Mesendoderm (in vitro differentiated cells): ENCODE measurements at regions not wholly inside any gene's neighbourhood (a gene's known extent, or its start where the extent isn't known, plus 50 kb on each side); places are given as distances from the start of the nearest gene placed in this dataset.

Experiments
- DNase-seq: peaks from one replicate; pipeline ENCODE4 v3.0.0; 2013
- H2AK5ac ChIP-seq: 2 replicates; pipeline ENCODE4 v1.6.1; 2013; ENCODE audit warnings: low read length, inconsistent platforms
- H2BK120ac ChIP-seq: 2 replicates; pipeline ENCODE4 v1.6.1; 2013; ENCODE audit warnings: low read depth, mild to moderate bottlenecking, low read length, moderate library complexity, mixed read lengths
- H2BK15ac ChIP-seq: replicated peaks from 2 replicates; pipeline ENCODE4 v1.6.1; 2013; ENCODE audit warnings: low read depth, mild to moderate bottlenecking, moderate library complexity
- H2BK5ac ChIP-seq: 2 replicates; pipeline ENCODE4 v1.6.1; 2013; ENCODE audit warnings: low read length, inconsistent platforms
- H3K18ac ChIP-seq: 2 replicates; pipeline ENCODE4 v1.6.1; 2013; ENCODE audit warnings: mild to moderate bottlenecking, low read length, mixed read lengths
- H3K23ac ChIP-seq: one replicate; pipeline ENCODE4 v1.6.1; 2013; ENCODE audit warnings: low read length
- H3K27ac ChIP-seq: 2 replicates; pipeline ENCODE4 v1.5.1; 2013; ENCODE audit warnings: low read depth, mild to moderate bottlenecking, inconsistent platforms, low read length, moderate library complexity
- H3K27me3 ChIP-seq: 2 replicates; pipeline ENCODE4 v1.6.1; 2013; ENCODE audit warnings: low read length, control low read depth, mild to moderate bottlenecking, inconsistent platforms; ENCODE audit not compliant: insufficient read depth, poor library complexity
- H3K36me3 ChIP-seq: 2 replicates; pipeline ENCODE4 v1.6.1; 2013; ENCODE audit warnings: low read length, inconsistent platforms; ENCODE audit not compliant: control insufficient read depth, insufficient read depth
- H3K4ac ChIP-seq: one replicate; pipeline ENCODE4 v1.6.1; 2013; ENCODE audit warnings: low read depth, mild to moderate bottlenecking, low read length, moderate library complexity
- H3K4me1 ChIP-seq: 2 replicates; pipeline ENCODE4 v1.6.1; 2013; ENCODE audit warnings: low read depth, low read length, inconsistent platforms; ENCODE audit not compliant: control insufficient read depth
- H3K4me2 ChIP-seq: 2 replicates; pipeline ENCODE4 v1.6.1; 2013; ENCODE audit warnings: low read length
- H3K4me3 ChIP-seq: 2 replicates; pipeline ENCODE4 v1.5.1; 2013; ENCODE audit warnings: mild to moderate bottlenecking, low read length
- H3K56ac ChIP-seq: one replicate; pipeline ENCODE4 v1.6.1; 2013; ENCODE audit warnings: low read length
- H3K79me1 ChIP-seq: 2 replicates; pipeline ENCODE4 v1.6.1; 2013; ENCODE audit warnings: low read length, inconsistent platforms
- H3K79me2 ChIP-seq: 2 replicates; pipeline ENCODE4 v1.6.1; 2013; ENCODE audit warnings: mild to moderate bottlenecking, low read length; ENCODE audit not compliant: control insufficient read depth, insufficient read depth
- H3K9ac ChIP-seq: 2 replicates; pipeline ENCODE4 v1.6.1; 2013; ENCODE audit warnings: low read length, inconsistent platforms
- H4K5ac ChIP-seq: one replicate; pipeline ENCODE4 v1.6.1; 2013; ENCODE audit warnings: low read length
- H4K8ac ChIP-seq: one replicate; pipeline ENCODE4 v1.6.1; 2013; ENCODE audit warnings: low read depth, mild to moderate bottlenecking, control low read depth, low read length, moderate library complexity
- WGBS: extraction: QIAGEN DNeasy Blood & Tissue Kit; methylation state at CpG from one replicate; pipeline ENCODE4 v1.1.7; 2013; ENCODE audit warnings: low lambda C conversion rate, missing lambda C conversion rate; ENCODE audit not compliant: insufficient coverage; ENCODE audit errors: extremely low coverage; 5-methylcytosine and 5-hydroxymethylcytosine counted together

- Histone ChIP-seq H3K27me3 (no peaks in the 10 kb centered on the region), H3K9ac (no peak overlapping the region), H3K23ac (no peak overlapping the region), H3K18ac (no peak overlapping the region), H3K4me1 (no peaks in the 10 kb centered on the region), H3K79me1 (no peaks in the 10 kb centered on the region), H3K4me3 (no peak overlapping the region), H3K27ac (no peak overlapping the region), H3K4me2 (no peak overlapping the region), H4K5ac (no peak overlapping the region), H2BK120ac (no peak overlapping the region), H2AK5ac (no peak overlapping the region), H3K4ac (no peak overlapping the region), H3K79me2 (no peaks in the 10 kb centered on the region), H4K8ac (no peak overlapping the region), H2BK5ac (no peak overlapping the region), H2BK15ac (no peak overlapping the region), H3K56ac (no peak overlapping the region), H3K36me3 (no peaks in the 10 kb centered on the region)
- no CpG with 5 or more reads among the region's 7 CpGs for WGBS
- no peak for DNase-seq
These were observed 235.4 kb downstream of the SPRY1 start for GRCh38 chr4:123631786-123632692.

- Histone ChIP-seq H3K9ac (no peak overlapping the region), H3K79me2 (no peaks in the 10 kb centered on the region), H3K4me2 (no peak overlapping the region), H3K18ac (no peak overlapping the region), H3K23ac (no peak overlapping the region), H3K4me1 (no peaks in the 10 kb centered on the region), H3K56ac (no peak overlapping the region), H3K27ac (no peak overlapping the region), H3K27me3 (no peaks in the 10 kb centered on the region), H3K4ac (no peak overlapping the region), H4K5ac (no peak overlapping the region), H3K4me3 (no peak overlapping the region), H4K8ac (no peak overlapping the region), H2BK15ac (no peak overlapping the region), H3K36me3 (no peaks in the 10 kb centered on the region), H3K79me1 (no peaks in the 10 kb centered on the region), H2BK120ac (no peak overlapping the region), H2AK5ac (no peak overlapping the region), H2BK5ac (no peak overlapping the region)
- WGBS: no CpG with 5 or more reads among the region's 3 CpGs
- no peak for DNase-seq
These were observed 236.1 kb downstream of the SPRY1 start for GRCh38 chr4:123632693-123633030.

- no CpG with 5 or more reads among the region's 1 CpG for WGBS
- Histone ChIP-seq H3K56ac (no peak overlapping the region), H3K4me2 (no peak overlapping the region)
These were observed 242.2 kb downstream of the SPRY1 start for GRCh38 chr4:123638834-123639233.

GRCh38 chr4:123640271-123640670, 243.7 kb downstream of the SPRY1 start:
- H3K4me2 ChIP-seq: no peak overlapping the region
- H3K79me1 ChIP-seq: no peaks in the 10 kb centered on the region
- H2BK120ac ChIP-seq: no peak overlapping the region
- no peak overlapping the region for H3K4me3 ChIP-seq
- no peak overlapping the region for H3K18ac ChIP-seq
- DNase-seq: no peak
- H3K27ac ChIP-seq: no peak overlapping the region
- no peaks in the 10 kb centered on the region for H3K27me3 ChIP-seq
- no peak overlapping the region for H4K5ac ChIP-seq
- no peak overlapping the region for H3K9ac ChIP-seq
- H3K4me1 ChIP-seq: no peaks in the 10 kb centered on the region
- H2BK15ac ChIP-seq: no peak overlapping the region
- H3K23ac ChIP-seq: no peak overlapping the region
- no peak overlapping the region for H2BK5ac ChIP-seq
- no peak overlapping the region for H3K56ac ChIP-seq
- H3K79me2 ChIP-seq: no peaks in the 10 kb centered on the region
- no peak overlapping the region for H4K8ac ChIP-seq
- H3K36me3 ChIP-seq: no peaks in the 10 kb centered on the region
- no peak overlapping the region for H2AK5ac ChIP-seq
- H3K4ac ChIP-seq: no peak overlapping the region

More at GRCh38 chr4:123638834-123639233, 242.2 kb downstream of the SPRY1 start:
- Histone ChIP-seq H3K4me3 (no peak overlapping the region), H3K23ac (no peak overlapping the region), H3K4ac (no peak overlapping the region), H2BK5ac (no peak overlapping the region), H4K8ac (no peak overlapping the region), H2BK120ac (no peak overlapping the region), H3K4me1 (no peaks in the 10 kb centered on the region), H3K18ac (no peak overlapping the region), H3K27me3 (no peaks in the 10 kb centered on the region), H4K5ac (no peak overlapping the region), H3K79me1 (no peaks in the 10 kb centered on the region), H3K36me3 (no peaks in the 10 kb centered on the region), H2BK15ac (no peak overlapping the region), H3K79me2 (no peaks in the 10 kb centered on the region), H3K9ac (no peak overlapping the region), H2AK5ac (no peak overlapping the region), H3K27ac (no peak overlapping the region)
- DNase-seq: no peak

GRCh38 chr4:123640824-123641223, 244.2 kb downstream of the SPRY1 start:
- Histone ChIP-seq H3K18ac (no peak overlapping the region), H3K36me3 (no peaks in the 10 kb centered on the region), H3K56ac (no peak overlapping the region), H3K4me2 (no peak overlapping the region), H2BK5ac (no peak overlapping the region), H3K4me1 (no peaks in the 10 kb centered on the region), H3K79me2 (no peaks in the 10 kb centered on the region), H3K4me3 (no peak overlapping the region), H4K8ac (no peak overlapping the region), H3K27ac (no peak overlapping the region), H3K23ac (no peak overlapping the region), H3K27me3 (no peaks in the 10 kb centered on the region), H2AK5ac (no peak overlapping the region), H3K9ac (no peak overlapping the region), H2BK120ac (no peak overlapping the region), H3K79me1 (no peaks in the 10 kb centered on the region), H4K5ac (no peak overlapping the region), H2BK15ac (no peak overlapping the region), H3K4ac (no peak overlapping the region)
- no CpG with 5 or more reads among the region's 2 CpGs for WGBS
- DNase-seq: no peak

- Histone ChIP-seq H3K79me1 (no peaks in the 10 kb centered on the region), H3K79me2 (no peaks in the 10 kb centered on the region), H2BK15ac (no peak overlapping the region), H3K18ac (no peak overlapping the region), H3K4me1 (no peaks in the 10 kb centered on the region), H2BK5ac (no peak overlapping the region), H3K27me3 (no peaks in the 10 kb centered on the region), H3K27ac (no peak overlapping the region), H4K5ac (no peak overlapping the region), H3K4me3 (no peak overlapping the region), H3K23ac (no peak overlapping the region), H4K8ac (no peak overlapping the region), H2BK120ac (no peak overlapping the region), H3K9ac (no peak overlapping the region), H3K36me3 (no peaks in the 10 kb centered on the region), H3K4me2 (no peak overlapping the region), H2AK5ac (no peak overlapping the region), H3K4ac (no peak overlapping the region), H3K56ac (no peak overlapping the region)
- no CpG with 5 or more reads among the region's 1 CpG for WGBS
- no peak for DNase-seq
These were observed 247.1 kb downstream of the SPRY1 start for GRCh38 chr4:123643691-123644090.
